ENCODE measurements at regions not wholly inside any gene's neighbourhood (a gene's known extent, or its start where the extent isn't known, plus 50 kb on each side); places are given as distances from the start of the nearest gene placed in this dataset.

- no peak overlapping the region for H3K9ac ChIP-seq (ENCODE audit: low read length)
- peaks cover 9% of the 10 kb centered on the region for H3K4me1 ChIP-seq (ENCODE audit: control insufficient read depth, insufficient read depth, low read length)
- no peak overlapping the region for H3K27ac ChIP-seq (ENCODE audit: low read depth, low read length)
- no peak overlapping the region for H3K4me3 ChIP-seq (ENCODE audit: low read depth, low read length)
- H3K27me3 ChIP-seq (ENCODE audit: control insufficient read depth, insufficient read depth, low read length), result no peaks in the 10 kb centered on the region
- no peaks in the 10 kb centered on the region for H3K36me3 ChIP-seq (ENCODE audit: control insufficient read depth, insufficient read depth, low read length)
- H3K9me3 ChIP-seq (ENCODE audit: control insufficient read depth, insufficient read depth, low read depth, low read length), result no peaks in the 10 kb centered on the region
Observed at GRCh38 chr2:126793885-126794613, 104.6 kb upstream of the TEX51 start.

DNA sequence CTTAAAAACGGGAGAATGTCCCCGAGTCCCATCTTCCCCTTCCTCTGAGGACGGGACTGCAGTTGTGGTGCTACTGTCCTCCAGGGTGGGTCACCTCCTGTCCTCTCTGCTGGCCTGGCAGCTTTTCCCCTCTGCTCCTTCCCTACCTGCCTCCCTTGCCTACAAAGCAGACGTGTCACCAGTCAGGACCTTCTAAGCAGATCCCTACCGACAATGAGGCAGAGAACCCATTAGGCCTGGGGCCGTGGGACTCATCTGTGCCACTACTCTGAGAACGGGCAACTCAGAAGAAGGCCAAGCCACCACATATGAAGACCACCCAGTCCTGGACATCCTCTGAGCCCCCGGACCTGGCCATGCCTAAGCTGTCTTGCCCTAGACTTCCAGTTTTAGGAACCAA lies 103.0 kb upstream of the TEX51 start:
- H3K4me3 ChIP-seq (ENCODE audit: low read depth, low read length), result no peak overlapping the region
- no peak overlapping the region for H3K9ac ChIP-seq (ENCODE audit: low read length)
- H3K27ac ChIP-seq (ENCODE audit: low read depth, low read length), result no peak overlapping the region
- no peaks in the 10 kb centered on the region for H3K9me3 ChIP-seq (ENCODE audit: control insufficient read depth, insufficient read depth, low read depth, low read length)
- no peaks in the 10 kb centered on the region for H3K27me3 ChIP-seq (ENCODE audit: control insufficient read depth, insufficient read depth, low read length)
- H3K4me1 ChIP-seq (ENCODE audit: control insufficient read depth, insufficient read depth, low read length), result peaks cover 9% of the 10 kb centered on the region
- H3K36me3 ChIP-seq (ENCODE audit: control insufficient read depth, insufficient read depth, low read length), result no peaks in the 10 kb centered on the region

GRCh38 chr2:126796931-126797621 lies 101.6 kb upstream of the TEX51 start:
- H3K27me3 ChIP-seq (ENCODE audit: control insufficient read depth, insufficient read depth, low read length), result no peaks in the 10 kb centered on the region
- no peaks in the 10 kb centered on the region for H3K9me3 ChIP-seq (ENCODE audit: control insufficient read depth, insufficient read depth, low read depth, low read length)
- no peaks in the 10 kb centered on the region for H3K36me3 ChIP-seq (ENCODE audit: control insufficient read depth, insufficient read depth, low read length)
- H3K9ac ChIP-seq (ENCODE audit: low read length), result no peak overlapping the region
- H3K4me1 ChIP-seq (ENCODE audit: control insufficient read depth, insufficient read depth, low read length), result peaks cover 10% of the 10 kb centered on the region
- no peak overlapping the region for H3K4me3 ChIP-seq (ENCODE audit: low read depth, low read length)
- no peak overlapping the region for H3K27ac ChIP-seq (ENCODE audit: low read depth, low read length)

GRCh38 chr2:126797622-126798275 lies 100.9 kb upstream of the TEX51 start:
- Histone ChIP-seq H3K27ac (ENCODE audit: low read depth, low read length) (no peak overlapping the region), H3K4me1 (ENCODE audit: control insufficient read depth, insufficient read depth, low read length) (peaks cover 17% of the 10 kb centered on the region), H3K4me3 (ENCODE audit: low read depth, low read length) (no peak overlapping the region), H3K9me3 (ENCODE audit: control insufficient read depth, insufficient read depth, low read depth, low read length) (no peaks in the 10 kb centered on the region), H3K27me3 (ENCODE audit: control insufficient read depth, insufficient read depth, low read length) (no peaks in the 10 kb centered on the region), H3K9ac (ENCODE audit: low read length) (no peak overlapping the region), H3K36me3 (ENCODE audit: control insufficient read depth, insufficient read depth, low read length) (no peaks in the 10 kb centered on the region)

DNA sequence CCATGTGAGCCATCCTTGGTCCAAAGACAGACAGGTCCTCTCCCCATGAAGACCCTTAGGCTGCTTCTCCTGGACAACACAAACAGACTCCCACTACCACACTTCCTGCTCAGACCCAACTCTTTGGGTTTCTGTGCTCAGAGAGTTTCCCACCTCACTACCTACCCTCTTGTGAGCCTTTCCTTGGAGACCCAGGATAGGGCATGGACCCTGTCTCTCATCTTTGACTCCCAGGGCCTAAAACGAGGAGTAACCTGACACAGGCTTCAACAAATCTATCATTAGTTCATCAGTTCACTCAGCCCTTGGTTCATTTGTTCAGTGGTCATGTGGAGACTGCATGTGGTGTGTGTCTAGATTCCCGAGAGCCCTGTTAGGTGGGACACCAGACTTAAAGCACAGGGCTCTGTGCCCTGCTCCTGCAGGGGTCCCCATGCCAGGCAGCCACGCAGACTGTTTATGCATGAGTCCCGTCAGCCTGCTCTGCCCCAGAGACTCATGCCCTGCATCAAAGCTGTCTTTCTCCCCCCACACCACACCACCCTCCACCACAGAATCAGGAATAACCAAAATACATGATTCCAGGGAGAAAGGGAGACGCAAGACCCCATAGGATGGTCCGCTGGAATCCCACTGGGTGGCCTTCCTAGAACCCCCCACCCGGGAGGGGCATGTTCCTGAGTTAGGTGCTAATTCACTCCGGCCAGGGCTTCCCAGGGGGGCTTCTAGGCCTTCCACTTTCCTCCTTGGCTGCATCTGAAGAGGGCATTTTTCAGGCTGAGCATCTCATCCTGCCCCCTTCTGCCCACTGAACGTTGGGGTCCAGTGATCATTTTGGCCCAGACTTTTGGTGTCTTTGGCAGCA lies 100.2 kb upstream of the TEX51 start:
- Histone ChIP-seq H3K9me3 (ENCODE audit: control insufficient read depth, insufficient read depth, low read depth, low read length) (no peaks in the 10 kb centered on the region), H3K27me3 (ENCODE audit: control insufficient read depth, insufficient read depth, low read length) (no peaks in the 10 kb centered on the region), H3K4me3 (ENCODE audit: low read depth, low read length) (no peak overlapping the region), H3K27ac (ENCODE audit: low read depth, low read length) (no peak overlapping the region), H3K4me1 (ENCODE audit: control insufficient read depth, insufficient read depth, low read length) (peaks cover 16% of the 10 kb centered on the region), H3K9ac (ENCODE audit: low read length) (no peak overlapping the region), H3K36me3 (ENCODE audit: control insufficient read depth, insufficient read depth, low read length) (no peaks in the 10 kb centered on the region)

DNA sequence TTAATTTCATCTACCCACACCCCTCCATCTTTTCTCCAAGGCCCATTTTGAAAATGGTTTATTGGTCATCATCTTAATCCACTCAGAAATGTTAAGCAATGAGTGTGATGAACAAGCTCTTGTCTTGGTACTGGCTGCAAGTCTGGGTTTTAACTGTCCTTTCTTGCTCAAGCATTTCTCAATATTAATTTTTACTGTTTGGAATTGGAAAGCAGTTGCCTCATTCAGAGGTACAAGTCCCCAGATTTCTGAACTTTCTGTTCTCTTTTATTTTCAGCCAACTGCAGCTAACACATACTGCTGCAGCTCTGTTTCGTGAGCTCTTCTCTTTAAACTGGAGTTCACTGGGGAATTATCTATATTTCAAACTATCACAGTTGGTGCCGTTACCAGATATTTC lies 99.4 kb upstream of the TEX51 start:
- H3K27ac ChIP-seq (ENCODE audit: low read depth, low read length), result no peak overlapping the region
- no peak overlapping the region for H3K4me3 ChIP-seq (ENCODE audit: low read depth, low read length)
- H3K9ac ChIP-seq (ENCODE audit: low read length), result no peak overlapping the region
- H3K36me3 ChIP-seq (ENCODE audit: control insufficient read depth, insufficient read depth, low read length), result no peaks in the 10 kb centered on the region
- H3K4me1 ChIP-seq (ENCODE audit: control insufficient read depth, insufficient read depth, low read length), result peaks cover 9% of the 10 kb centered on the region
- H3K27me3 ChIP-seq (ENCODE audit: control insufficient read depth, insufficient read depth, low read length), result no peaks in the 10 kb centered on the region
- no peaks in the 10 kb centered on the region for H3K9me3 ChIP-seq (ENCODE audit: control insufficient read depth, insufficient read depth, low read depth, low read length)

DNA sequence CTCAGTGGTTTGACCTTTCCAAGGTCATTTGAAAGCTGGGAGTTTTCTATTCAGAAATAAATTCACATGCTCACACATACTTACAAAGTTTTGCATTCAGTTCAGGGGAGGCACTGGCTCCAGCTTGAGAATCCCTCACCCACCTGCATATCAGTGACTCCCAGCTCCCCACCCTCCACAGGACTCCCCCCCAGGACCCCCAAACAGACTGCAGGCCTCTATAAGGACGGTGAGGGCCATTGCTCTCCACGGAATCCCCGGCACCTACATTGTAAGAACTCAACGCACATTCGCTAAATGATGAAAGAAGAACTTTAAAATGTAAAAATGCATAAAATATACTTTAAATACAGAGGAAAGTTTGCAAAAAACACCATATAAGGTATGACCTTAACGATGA lies 97.2 kb upstream of the TEX51 start:
- Histone ChIP-seq H3K9ac (ENCODE audit: low read length) (no peak overlapping the region), H3K9me3 (ENCODE audit: control insufficient read depth, insufficient read depth, low read depth, low read length) (no peaks in the 10 kb centered on the region), H3K27ac (ENCODE audit: low read depth, low read length) (no peak overlapping the region), H3K4me3 (ENCODE audit: low read depth, low read length) (no peak overlapping the region), H3K36me3 (ENCODE audit: control insufficient read depth, insufficient read depth, low read length) (no peaks in the 10 kb centered on the region), H3K27me3 (ENCODE audit: control insufficient read depth, insufficient read depth, low read length) (no peaks in the 10 kb centered on the region), H3K4me1 (ENCODE audit: control insufficient read depth, insufficient read depth, low read length) (peaks cover 9% of the 10 kb centered on the region)

DNA sequence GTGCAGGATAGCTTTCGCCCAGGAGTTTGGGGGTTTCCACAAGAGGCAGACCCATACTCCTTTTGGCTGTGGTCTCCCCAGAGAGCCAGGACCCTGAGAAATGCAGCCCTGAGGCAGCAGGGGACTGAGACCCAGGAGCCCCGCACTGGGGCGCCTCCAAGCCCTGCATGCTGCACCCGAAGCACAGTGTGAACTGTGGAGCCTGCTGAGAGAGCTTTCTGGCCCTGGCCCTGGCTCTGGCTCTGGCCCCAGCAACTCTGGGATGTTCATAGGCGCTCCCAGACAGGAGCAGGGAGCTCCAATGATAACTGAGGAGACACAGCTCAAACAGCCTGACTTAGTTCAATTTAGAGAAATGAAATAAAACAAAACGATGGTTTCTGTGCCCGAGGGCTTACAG lies 96.4 kb upstream of the TEX51 start:
- H3K9ac ChIP-seq (ENCODE audit: low read length), result no peak overlapping the region
- no peaks in the 10 kb centered on the region; the same call in 1 of the 2 replicates for H3K9me3 ChIP-seq (ENCODE audit: control insufficient read depth, insufficient read depth, low read depth, low read length)
- no peaks in the 10 kb centered on the region for H3K27me3 ChIP-seq (ENCODE audit: control insufficient read depth, insufficient read depth, low read length)
- H3K4me3 ChIP-seq (ENCODE audit: low read depth, low read length), result no peak overlapping the region
- H3K27ac ChIP-seq (ENCODE audit: low read depth, low read length), result no peak overlapping the region
- no peaks in the 10 kb centered on the region for H3K36me3 ChIP-seq (ENCODE audit: control insufficient read depth, insufficient read depth, low read length)
- H3K4me1 ChIP-seq (ENCODE audit: control insufficient read depth, insufficient read depth, low read length), result peaks cover 9% of the 10 kb centered on the region

DNA sequence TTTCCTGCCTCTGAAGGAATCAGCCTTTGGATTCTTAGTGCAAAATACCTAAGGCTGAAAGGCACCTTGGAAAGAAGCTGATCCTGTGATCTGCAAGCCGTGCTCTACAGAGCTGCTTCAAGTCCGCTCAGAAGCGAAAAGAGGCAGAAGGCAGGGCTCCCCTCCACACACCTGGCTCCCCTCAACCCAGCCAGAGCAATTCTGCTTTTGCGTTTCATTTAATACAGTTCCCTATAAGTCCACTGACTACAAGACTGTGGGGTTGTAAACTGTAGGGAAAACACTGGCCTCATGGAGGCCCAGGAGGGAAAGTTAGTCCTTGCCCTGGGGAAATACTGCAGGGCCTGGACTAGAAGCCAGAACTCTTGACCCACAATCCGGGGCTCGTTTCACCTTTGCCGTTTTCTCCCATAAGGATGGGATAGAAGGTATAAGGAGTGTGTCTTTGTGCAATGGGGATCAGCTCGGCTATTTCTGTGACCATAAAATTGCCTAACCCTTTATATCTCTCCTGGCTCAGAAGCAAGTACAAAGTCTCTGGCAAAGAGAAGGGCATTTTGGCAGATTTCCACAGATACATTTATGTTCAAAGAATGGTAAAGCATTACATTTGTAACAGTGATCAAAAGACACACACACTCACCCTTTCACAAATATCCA lies 95.8 kb upstream of the TEX51 start:
- no peaks in the 10 kb centered on the region; the same call in 1 of the 2 replicates for H3K9me3 ChIP-seq (ENCODE audit: control insufficient read depth, insufficient read depth, low read depth, low read length)
- H3K4me3 ChIP-seq (ENCODE audit: low read depth, low read length), result no peak overlapping the region
- H3K36me3 ChIP-seq (ENCODE audit: control insufficient read depth, insufficient read depth, low read length), result no peaks in the 10 kb centered on the region
- no peaks in the 10 kb centered on the region for H3K27me3 ChIP-seq (ENCODE audit: control insufficient read depth, insufficient read depth, low read length)
- H3K4me1 ChIP-seq (ENCODE audit: control insufficient read depth, insufficient read depth, low read length), result peaks cover 9% of the 10 kb centered on the region
- no peak overlapping the region for H3K9ac ChIP-seq (ENCODE audit: low read length)
- H3K27ac ChIP-seq (ENCODE audit: low read depth, low read length), result no peak overlapping the region

DNA sequence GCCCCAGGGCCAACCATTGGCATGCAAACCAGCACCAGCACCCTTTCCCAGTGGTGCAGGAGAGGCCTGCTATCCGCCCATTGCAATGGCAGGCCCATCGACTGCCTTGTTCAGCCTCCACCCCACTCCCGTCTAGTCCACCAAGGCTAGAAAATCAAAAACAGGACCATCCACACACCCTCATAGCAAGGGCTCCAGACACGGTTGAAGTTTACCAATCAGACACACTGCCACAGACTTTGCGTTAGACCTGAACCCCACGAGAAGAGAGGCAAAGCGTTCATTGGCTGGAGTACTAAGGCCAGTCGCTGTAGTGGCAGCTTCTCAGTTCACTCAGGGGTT lies 95.3 kb upstream of the TEX51 start:
- H3K9me3 ChIP-seq (ENCODE audit: control insufficient read depth, insufficient read depth, low read depth, low read length), result no peaks in the 10 kb centered on the region; the same call in 1 of the 2 replicates
- H3K27ac ChIP-seq (ENCODE audit: low read depth, low read length), result no peak overlapping the region
- peaks cover 10% of the 10 kb centered on the region for H3K4me1 ChIP-seq (ENCODE audit: control insufficient read depth, insufficient read depth, low read length)
- no peaks in the 10 kb centered on the region for H3K36me3 ChIP-seq (ENCODE audit: control insufficient read depth, insufficient read depth, low read length)
- no peaks in the 10 kb centered on the region for H3K27me3 ChIP-seq (ENCODE audit: control insufficient read depth, insufficient read depth, low read length)
- no peak overlapping the region for H3K9ac ChIP-seq (ENCODE audit: low read length)
- H3K4me3 ChIP-seq (ENCODE audit: low read depth, low read length), result no peak overlapping the region
